GM12892 (cell line): ENCODE measurements at regions not wholly inside any gene's neighbourhood (a gene's known extent, or its start where the extent isn't known, plus 50 kb on each side); places are given as distances from the start of the nearest gene placed in this dataset.

Experiments
- POLR2A ChIP-seq: IDR thresholded peaks from 2 replicates; pipeline ENCODE4 v1.6.1; 2011; ENCODE audit warnings: low read depth, low read length, control low read depth
- POLR2AphosphoS5 ChIP-seq: IDR thresholded peaks from 2 replicates; pipeline ENCODE4 v1.6.1; 2011; ENCODE audit warnings: low read depth, low read length, control low read depth

- TF ChIP-seq POLR2A (no peak), POLR2AphosphoS5 (no peak)
These were observed 75.2 kb downstream of the ISX start for GRCh38 chr22:35140879-35141745.
